ENCODE measurements at regions not wholly inside any gene's neighbourhood (a gene's known extent, or its start where the extent isn't known, plus 50 kb on each side); places are given as distances from the start of the nearest gene placed in this dataset.

DNA sequence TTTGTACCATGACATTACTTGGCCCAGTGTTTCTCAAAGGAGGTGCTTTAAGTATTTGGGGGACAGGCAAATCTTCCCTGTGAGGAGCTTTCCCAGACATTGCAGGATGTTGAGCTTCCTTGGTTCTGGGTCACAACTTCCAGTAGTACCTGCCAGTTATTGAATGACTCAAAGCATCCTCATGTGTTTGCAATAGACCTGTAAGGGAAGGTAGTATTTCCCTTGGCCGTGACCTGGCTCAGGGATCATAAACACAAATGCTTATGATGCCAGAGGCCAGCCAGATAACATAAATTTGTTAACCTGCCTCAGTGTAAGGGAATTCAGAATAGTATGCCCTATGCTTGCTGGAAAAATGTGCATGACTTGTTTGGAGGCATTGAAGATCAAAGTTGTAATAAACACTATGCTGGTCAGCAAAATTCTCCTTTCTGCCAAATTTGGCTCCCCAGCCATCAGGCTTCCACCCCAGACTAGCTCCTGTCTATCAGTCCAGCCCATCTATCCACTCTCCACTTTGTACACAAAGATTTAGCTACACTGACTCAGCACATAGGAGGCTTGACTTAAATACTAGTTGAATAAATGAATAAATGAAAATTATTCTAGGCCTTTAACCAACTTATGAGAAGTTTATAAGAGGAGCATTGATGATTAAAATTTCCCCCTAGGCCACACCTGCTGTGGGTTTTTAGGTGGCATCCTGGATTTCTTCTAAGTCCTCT lies 102.0 kb upstream of the EFEMP1 start:
- TF ChIP-seq, protein P1, sequence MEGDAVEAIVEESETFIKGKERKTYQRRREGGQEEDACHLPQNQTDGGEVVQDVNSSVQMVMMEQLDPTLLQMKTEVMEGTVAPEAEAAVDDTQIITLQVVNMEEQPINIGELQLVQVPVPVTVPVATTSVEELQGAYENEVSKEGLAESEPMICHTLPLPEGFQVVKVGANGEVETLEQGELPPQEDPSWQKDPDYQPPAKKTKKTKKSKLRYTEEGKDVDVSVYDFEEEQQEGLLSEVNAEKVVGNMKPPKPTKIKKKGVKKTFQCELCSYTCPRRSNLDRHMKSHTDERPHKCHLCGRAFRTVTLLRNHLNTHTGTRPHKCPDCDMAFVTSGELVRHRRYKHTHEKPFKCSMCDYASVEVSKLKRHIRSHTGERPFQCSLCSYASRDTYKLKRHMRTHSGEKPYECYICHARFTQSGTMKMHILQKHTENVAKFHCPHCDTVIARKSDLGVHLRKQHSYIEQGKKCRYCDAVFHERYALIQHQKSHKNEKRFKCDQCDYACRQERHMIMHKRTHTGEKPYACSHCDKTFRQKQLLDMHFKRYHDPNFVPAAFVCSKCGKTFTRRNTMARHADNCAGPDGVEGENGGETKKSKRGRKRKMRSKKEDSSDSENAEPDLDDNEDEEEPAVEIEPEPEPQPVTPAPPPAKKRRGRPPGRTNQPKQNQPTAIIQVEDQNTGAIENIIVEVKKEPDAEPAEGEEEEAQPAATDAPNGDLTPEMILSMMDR (IDR thresholded peaks at IDR 0.05): no peak
- TF ChIP-seq ZFX (IDR thresholded peaks at IDR 0.05; ENCODE audit: borderline replicate concordance): no peak
